Esophagus squamous epithelium (tissue), 5 donors: ENCODE measurements at regions not wholly inside any gene's neighbourhood (a gene's known extent, or its start where the extent isn't known, plus 50 kb on each side); places are given as distances from the start of the nearest gene placed in this dataset.
A peak's percentile ranks its signal among the peaks of the same experiment; 100 is the strongest.

Source experiments
- DNase-seq: peaks from one replicate; lab custom pipeline; 2025; lab: John Stamatoyannopoulos, UW
- H3K27ac ChIP-seq, 4 donors: fragments of 200-600 bp; sonication (generic); one replicate each; pipeline ENCODE4 v1.5.1; 2016 to 2019; ENCODE audit warnings: mild to moderate bottlenecking in 1 of 4
- H3K27me3 ChIP-seq, 4 donors: fragments of 200-600 bp; sonication (generic); 1 replicate in 3 of 4; 2 replicates in 1 of 4; pipeline versions ENCODE4 v1.5.1 to v1.6.0; 2017 to 2021; ENCODE audit warnings: antibody characterized with exemption in 1 of 4
- H3K36me3 ChIP-seq, 3 donors: fragments of 200-600 bp; sonication (generic); one replicate each; pipeline ENCODE4 v1.5.1; 2016 to 2019
- H3K4me1 ChIP-seq, 3 donors: fragments of 200-600 bp; sonication (generic); one replicate each; pipeline ENCODE4 v1.5.1; 2017 to 2019
- H3K4me3 ChIP-seq, 4 donors: fragments of 200-600 bp; sonication (generic); 1 replicate in 3 of 4; 2 replicates in 1 of 4; pipeline ENCODE4 v1.5.1; 2016 to 2019; ENCODE audit warnings: mild to moderate bottlenecking in 2 of 4, moderate library complexity in 1 of 4
- H3K9me3 ChIP-seq, 3 donors: fragments of 200-600 bp; sonication (generic); one replicate each; pipeline ENCODE4 v1.5.1; 2016 to 2019
- CTCF ChIP-seq, 6 experiments: fragments of 450-650 bp in 4 of 6; fragments of 200-600 bp in 2 of 6; sonication (generic) in 2 of 6; IDR thresholded peaks; one replicate each; pipeline ENCODE4 v1.5.1; 2016 to 2019; ENCODE audit warnings: antibody characterized with exemption in 6 of 6, mild to moderate bottlenecking in 4 of 6, moderate library complexity in 4 of 6
- POLR2A ChIP-seq, 4 donors: fragments of 450-650 bp; IDR thresholded peaks; one replicate each; pipeline ENCODE4 v1.6.1; 2017; ENCODE audit warnings: antibody characterized with exemption in 4 of 4, mild to moderate bottlenecking in 4 of 4, moderate library complexity in 3 of 4
- WGBS, 2 donors: methylation state at CpG; one replicate each; pipeline ENCODE4 v1.1.5; 2018; 5-methylcytosine and 5-hydroxymethylcytosine counted together
- intact Hi-C: fragments of 100-400 bp; cut with DNase I; formaldehyde crosslinking; loops from one replicate; pipeline ENCODE4 v1.15.0; 2022
- donor health status: DM: yes; HTN: yes; CAD: no.

GRCh38 chr5:68823301-68823700 is 270.5 kb upstream of the SLC30A5 start:
- DNase-seq: no peak
- Histone ChIP-seq H3K27ac (no peak overlapping the region), H3K4me3 (no peak overlapping the region), H3K9me3 (no peaks in the 10 kb centered on the region), H3K36me3 (no peaks in the 10 kb centered on the region), H3K27me3 (no peaks in the 10 kb centered on the region), H3K4me1 (no peaks in the 10 kb centered on the region)
- intact Hi-C loops: no loop called here
- TF ChIP-seq POLR2A (IDR thresholded peaks at IDR 0.05) (no peak), CTCF (IDR thresholded peaks at IDR 0.05) (no peak)
- 87 to 88% methylated on average over 6 of the region's 6 CpGs for WGBS, 2 donors

GRCh38 chr5:68830377-68830898 is 263.4 kb upstream of the SLC30A5 start:
- 89 to 90% methylated on average over 3 of the region's 3 CpGs for WGBS, 2 donors
- Histone ChIP-seq H3K27ac (no peak overlapping the region), H3K9me3 (no peaks in the 10 kb centered on the region), H3K4me1 (no peaks in the 10 kb centered on the region), H3K27me3 (no peaks in the 10 kb centered on the region), H3K4me3 (no peak overlapping the region), H3K36me3 (no peaks in the 10 kb centered on the region)
- intact Hi-C loops: no loop called here
- TF ChIP-seq CTCF (IDR thresholded peaks at IDR 0.05) (no peak), POLR2A (IDR thresholded peaks at IDR 0.05) (no peak)
- DNase-seq: no peak

- Histone ChIP-seq H3K9me3 (no peaks in the 10 kb centered on the region), H3K4me3 (no peak overlapping the region), H3K27ac (no peak overlapping the region), H3K36me3 (no peaks in the 10 kb centered on the region), H3K27me3 (no peaks in the 10 kb centered on the region), H3K4me1 (peaks cover 4 to 17% (median 6%) of the 10 kb centered on the region in 3 donors)
- no peak for DNase-seq
- intact Hi-C loops: no loop called here
- WGBS, 2 donors: 85 to 86% methylated on average over 4 of the region's 4 CpGs
- TF ChIP-seq CTCF (IDR thresholded peaks at IDR 0.05) (no peak), POLR2A (IDR thresholded peaks at IDR 0.05) (no peak)
These were observed 259.3 kb upstream of the SLC30A5 start for GRCh38 chr5:68834491-68834981.

- H3K4me3 ChIP-seq: no peak overlapping the region
- no peaks in the 10 kb centered on the region for H3K27me3 ChIP-seq
- 67 to 80% methylated on average over 1 of the region's 3 CpGs for WGBS, 2 donors
- no peaks in the 10 kb centered on the region for H3K36me3 ChIP-seq
- TF ChIP-seq POLR2A (IDR thresholded peaks at IDR 0.05) (no peak), CTCF (IDR thresholded peaks at IDR 0.05) (no peak)
- no peaks in the 10 kb centered on the region for H3K9me3 ChIP-seq
- intact Hi-C loops: no loop called here
- DNase-seq: no peak
- H3K27ac ChIP-seq: peak overlapping the region in 1 of 4 donors; percentile 38
- H3K4me1 ChIP-seq: peaks cover 4 to 21% (median 6%) of the 10 kb centered on the region in 3 donors
These were observed 255.6 kb upstream of the SLC30A5 start for GRCh38 chr5:68838157-68838718.

- DNase-seq: no peak
These were observed 254.7 kb upstream of the SLC30A5 start for GRCh38 chr5:68839019-68839552.

More at GRCh38 chr5:68839019-68839552, 254.7 kb upstream of the SLC30A5 start:
- Histone ChIP-seq H3K4me3 (no peak overlapping the region), H3K9me3 (no peaks in the 10 kb centered on the region), H3K27me3 (no peaks in the 10 kb centered on the region), H3K36me3 (no peaks in the 10 kb centered on the region), H3K4me1 (peaks cover 4 to 21% (median 6%) of the 10 kb centered on the region in 3 donors), H3K27ac (peak overlapping the region in 1 of 4 donors; percentile 38)
- WGBS, 2 donors: 46 to 47% methylated on average over 5 of the region's 5 CpGs
- no peak for TF ChIP-seq POLR2A (IDR thresholded peaks at IDR 0.05)
- no peak for TF ChIP-seq CTCF (IDR thresholded peaks at IDR 0.05)
- intact Hi-C loops: no loop called here
